Activated CD8-positive, alpha-beta T cell treated with anti-CD3 and anti-CD28 coated beads, Interleukin-2, amount 10 ng/mL, durations not matched to agents 7 days and 5 days (primary cell): ENCODE measurements at regions not wholly inside any gene's neighbourhood (a gene's known extent, or its start where the extent isn't known, plus 50 kb on each side); places are given as distances from the start of the nearest gene placed in this dataset.

Source experiments
- ATAC-seq: fragments of 150-1000 bp; cut with Tn5 transposase; one replicate; pipeline ENCODE4 v1.10.0; 2021; ENCODE audit warnings: moderate library complexity
- CTCF ChIA-PET: fragments of 350-600 bp; sonication (Branson Sonifier 250); formaldehyde crosslinking; loops from one replicate; lab custom pipeline; 2021; ENCODE audit warnings: antibody characterized with exemption; lab: Charles Lee
- POLR2A ChIA-PET: fragments of 350-600 bp; sonication (Branson Sonifier 250); formaldehyde crosslinking; loops from one replicate; lab custom pipeline; 2021; ENCODE audit warnings: antibody characterized with exemption; lab: Charles Lee
- DNase-seq: peaks from one replicate; pipeline ENCODE4 v3.0.0-alpha.2; 2020
- H3K27ac Mint-ChIP-seq: one replicate; pipeline ENCODE4 v1.8.0; 2021; ENCODE audit warnings: mild to moderate bottlenecking, mixed read lengths
- H3K27me3 Mint-ChIP-seq: one replicate; pipeline ENCODE4 v1.8.0; 2021; ENCODE audit warnings: low read depth, mixed read lengths
- H3K36me3 Mint-ChIP-seq: one replicate; pipeline ENCODE4 v1.8.0; 2021; ENCODE audit warnings: low read depth, mixed read lengths
- H3K4me1 Mint-ChIP-seq: one replicate; pipeline ENCODE4 v1.8.0; 2021; ENCODE audit warnings: low read depth, mixed read lengths
- H3K4me3 Mint-ChIP-seq: one replicate; pipeline ENCODE4 v1.8.0; 2021; ENCODE audit warnings: mild to moderate bottlenecking, mixed read lengths
- H3K9me3 Mint-ChIP-seq: one replicate; pipeline ENCODE4 v1.8.0; 2022; ENCODE audit warnings: mixed read lengths; ENCODE audit not compliant: insufficient read depth

- POLR2A ChIA-PET, result no interaction called here
- H3K4me1 Mint-ChIP-seq, result peaks cover 22% of the 10 kb centered on the region
- ATAC-seq, result no peak
These were observed 146.2 kb upstream of the PWP1 start for GRCh38 chr12:107539196-107539939.

GRCh38 chr12:107541001-107541705, 144.4 kb upstream of the PWP1 start:
- ATAC-seq (no peak), DNase-seq (no peak)
- Mint-ChIP-seq H3K27me3 (no peaks in the 10 kb centered on the region), H3K27ac (no peak overlapping the region), H3K36me3 (peaks cover 3% of the 10 kb centered on the region), H3K4me1 (peaks cover 22% of the 10 kb centered on the region), H3K9me3 (no peaks in the 10 kb centered on the region), H3K4me3 (no peak overlapping the region)
- ChIA-PET CTCF (interaction anchor here (0.6 kb wide), 2 partner anchors 8 to 54 kb away, joined by 3 read pairs; no protein-coding TSS in a partner anchor), POLR2A (no interaction called here)

More at GRCh38 chr12:107539196-107539939, 146.2 kb upstream of the PWP1 start:
- Mint-ChIP-seq H3K9me3 (no peaks in the 10 kb centered on the region), H3K4me3 (no peak overlapping the region), H3K27ac (no peak overlapping the region), H3K27me3 (no peaks in the 10 kb centered on the region), H3K36me3 (no peaks in the 10 kb centered on the region)
- no peak for DNase-seq
- CTCF ChIA-PET, result no interaction called here

- Mint-ChIP-seq H3K36me3 (peaks cover 18% of the 10 kb centered on the region), H3K27me3 (no peaks in the 10 kb centered on the region), H3K4me1 (peaks cover 14% of the 10 kb centered on the region), H3K9me3 (no peaks in the 10 kb centered on the region), H3K4me3 (no peak overlapping the region), H3K27ac (no peak overlapping the region)
- DNase-seq (no peak), ATAC-seq (no peak)
- ChIA-PET POLR2A (no interaction called here), CTCF (no interaction called here)
These were observed 142.2 kb upstream of the PWP1 start for GRCh38 chr12:107543416-107543815.

- no peak for DNase-seq
- Mint-ChIP-seq H3K36me3 (peaks cover 20% of the 10 kb centered on the region), H3K9me3 (no peaks in the 10 kb centered on the region), H3K4me3 (no peak overlapping the region), H3K27ac (no peak overlapping the region), H3K4me1 (peaks cover 12% of the 10 kb centered on the region), H3K27me3 (no peaks in the 10 kb centered on the region)
- no peak for ATAC-seq
- ChIA-PET POLR2A (no interaction called here), CTCF (no interaction called here)
These were observed 141.8 kb upstream of the PWP1 start for GRCh38 chr12:107543841-107544240.

- peaks cover 12% of the 10 kb centered on the region for H3K4me1 Mint-ChIP-seq
- H3K9me3 Mint-ChIP-seq, result no peaks in the 10 kb centered on the region
- CTCF ChIA-PET, result no interaction called here
- H3K4me3 Mint-ChIP-seq, result no peak overlapping the region
- ATAC-seq, result no peak
- peaks cover 25% of the 10 kb centered on the region for H3K36me3 Mint-ChIP-seq
- no peak overlapping the region for H3K27ac Mint-ChIP-seq
- POLR2A ChIA-PET, result no interaction called here
- no peaks in the 10 kb centered on the region for H3K27me3 Mint-ChIP-seq
- no peak for DNase-seq
These were observed 140.7 kb upstream of the PWP1 start for GRCh38 chr12:107544937-107545336.

GRCh38 chr12:107545737-107546353, 139.8 kb upstream of the PWP1 start:
- peaks cover 26% of the 10 kb centered on the region for H3K36me3 Mint-ChIP-seq
- H3K4me3 Mint-ChIP-seq, result no peak overlapping the region
- POLR2A ChIA-PET, result no interaction called here
- ATAC-seq (no peak), DNase-seq (no peak)
- peaks cover 8% of the 10 kb centered on the region for H3K4me1 Mint-ChIP-seq
- no peaks in the 10 kb centered on the region for H3K27me3 Mint-ChIP-seq
- H3K9me3 Mint-ChIP-seq, result no peaks in the 10 kb centered on the region
- CTCF ChIA-PET, result no interaction called here
- H3K27ac Mint-ChIP-seq, result no peak overlapping the region

GRCh38 chr12:107547389-107547788, 138.2 kb upstream of the PWP1 start:
- ChIA-PET POLR2A (no interaction called here), CTCF (interaction anchor here (1.1 to 1.3 kb wide), 2 partner anchors 142 to 416 kb away, joined by 3 to 5 read pairs; no protein-coding TSS in a partner anchor)
- no peak for ATAC-seq
- Mint-ChIP-seq H3K27me3 (no peaks in the 10 kb centered on the region), H3K9me3 (no peaks in the 10 kb centered on the region), H3K4me1 (peaks cover 5% of the 10 kb centered on the region), H3K36me3 (peaks cover 29% of the 10 kb centered on the region), H3K27ac (no peak overlapping the region), H3K4me3 (no peak overlapping the region)
- no peak for DNase-seq

GRCh38 chr12:107549651-107550480, 135.7 kb upstream of the PWP1 start:
- CTCF ChIA-PET, result interaction anchor here (0.7 kb wide), 1 partner anchor 9 kb away, joined by 3 read pairs; no protein-coding TSS in a partner anchor
- no peak overlapping the region for H3K4me3 Mint-ChIP-seq
- H3K27ac Mint-ChIP-seq, result no peak overlapping the region
- no peaks in the 10 kb centered on the region for H3K9me3 Mint-ChIP-seq
- POLR2A ChIA-PET, result no interaction called here
- ATAC-seq (no peak), DNase-seq (no peak)
- H3K4me1 Mint-ChIP-seq, result peaks cover 5% of the 10 kb centered on the region
- H3K36me3 Mint-ChIP-seq, result peaks cover 29% of the 10 kb centered on the region
- H3K27me3 Mint-ChIP-seq, result no peaks in the 10 kb centered on the region

GRCh38 chr12:107551434-107551833, 134.2 kb upstream of the PWP1 start:
- ChIA-PET CTCF (no interaction called here), POLR2A (no interaction called here)
- peaks cover 5% of the 10 kb centered on the region for H3K4me1 Mint-ChIP-seq
- H3K27ac Mint-ChIP-seq, result no peak overlapping the region
- H3K36me3 Mint-ChIP-seq, result peaks cover 23% of the 10 kb centered on the region
- ATAC-seq (no peak), DNase-seq (no peak)
- H3K27me3 Mint-ChIP-seq, result no peaks in the 10 kb centered on the region
- no peaks in the 10 kb centered on the region for H3K9me3 Mint-ChIP-seq
- no peak overlapping the region for H3K4me3 Mint-ChIP-seq

GRCh38 chr12:107552263-107552662, 133.3 kb upstream of the PWP1 start:
- peaks cover under 1% of the 10 kb centered on the region for H3K4me1 Mint-ChIP-seq
- no peak overlapping the region for H3K4me3 Mint-ChIP-seq
- ChIA-PET CTCF (no interaction called here), POLR2A (no interaction called here)
- peaks cover 19% of the 10 kb centered on the region for H3K36me3 Mint-ChIP-seq
- H3K27me3 Mint-ChIP-seq, result no peaks in the 10 kb centered on the region
- ATAC-seq (no peak), DNase-seq (no peak)
- no peaks in the 10 kb centered on the region for H3K9me3 Mint-ChIP-seq
- H3K27ac Mint-ChIP-seq, result no peak overlapping the region

GRCh38 chr12:107553211-107553765, 132.3 kb upstream of the PWP1 start:
- H3K9me3 Mint-ChIP-seq, result no peaks in the 10 kb centered on the region
- H3K4me3 Mint-ChIP-seq, result no peak overlapping the region
- ATAC-seq (no peak), DNase-seq (no peak)
- peaks cover 12% of the 10 kb centered on the region for H3K36me3 Mint-ChIP-seq
- H3K27ac Mint-ChIP-seq, result no peak overlapping the region
- H3K27me3 Mint-ChIP-seq, result no peaks in the 10 kb centered on the region
- POLR2A ChIA-PET, result no interaction called here
- H3K4me1 Mint-ChIP-seq, result no peaks in the 10 kb centered on the region
- CTCF ChIA-PET, result no interaction called here
